Endometrium (tissue), 2 donors: ENCODE measurements at regions not wholly inside any gene's neighbourhood (a gene's known extent, or its start where the extent isn't known, plus 50 kb on each side); places are given as distances from the start of the nearest gene placed in this dataset.

Experiments used
- FAIRE-seq: peaks from 2 replicates; lab custom pipeline; 2012; peaks lifted over from hg19 to GRCh38; lab: Jason Lieb, UNC
- donor health status: control.
- donor health status: control.

DNA sequence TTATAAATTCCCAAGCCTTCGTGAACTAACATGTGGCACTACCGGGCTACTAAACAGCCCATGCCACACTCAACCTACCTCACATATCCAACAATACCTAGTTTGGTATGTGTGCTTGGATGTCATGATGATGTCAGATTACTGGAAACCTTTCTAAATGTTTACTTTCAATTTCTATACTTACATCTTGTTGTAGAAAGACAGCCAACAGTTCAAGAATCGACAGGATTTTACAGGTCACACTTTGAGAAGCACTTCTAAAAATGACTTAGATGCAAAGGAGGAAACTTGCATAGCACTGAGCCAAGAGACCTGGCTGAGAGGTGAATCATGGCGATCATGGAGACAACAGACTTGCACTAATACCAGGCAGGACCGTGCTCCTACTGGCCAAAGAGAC lies 209.9 kb downstream of the COL4A1 start:
- FAIRE-seq = no peak

- no peak for FAIRE-seq
These were observed 214.1 kb downstream of the COL4A1 start for GRCh38 chr13:110092831-110093247.

DNA sequence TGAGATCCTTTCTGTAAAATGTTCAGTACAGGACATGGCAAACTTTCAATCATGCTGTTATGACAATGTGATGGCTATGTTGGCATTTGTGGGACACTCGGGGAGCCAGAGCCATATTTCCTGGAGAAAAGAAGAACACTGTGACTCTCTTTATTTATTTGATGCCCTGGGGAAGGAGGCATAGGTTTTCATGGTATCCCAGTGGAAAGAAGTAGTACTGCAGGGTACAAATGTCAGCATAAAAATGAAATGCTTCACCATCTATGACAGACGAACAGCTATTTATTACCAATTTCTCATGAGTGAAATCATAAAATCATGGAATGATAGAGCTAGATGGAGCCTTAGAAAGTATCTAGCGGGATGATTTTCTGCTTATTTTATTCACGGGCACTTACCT lies 217.1 kb downstream of the COL4A1 start:
- FAIRE-seq = no peak

DNA sequence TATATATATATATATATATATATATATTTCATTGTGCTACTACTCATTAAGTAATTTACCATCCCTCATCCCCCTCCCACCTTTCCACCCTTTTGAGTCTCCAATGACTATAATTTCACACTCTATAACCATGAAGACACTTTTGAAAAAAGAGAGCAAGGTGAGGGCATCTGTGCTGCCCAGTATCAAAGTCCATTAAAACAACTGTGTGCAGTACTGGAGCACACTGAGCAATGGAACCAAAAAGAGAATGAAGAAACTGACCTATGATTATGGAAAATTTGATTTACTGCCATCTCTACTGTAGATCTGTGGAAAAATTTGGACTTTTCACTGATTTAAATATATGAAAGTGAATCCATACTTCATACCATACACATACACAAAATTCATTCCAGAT lies 217.9 kb downstream of the COL4A1 start:
- no peak for FAIRE-seq

DNA sequence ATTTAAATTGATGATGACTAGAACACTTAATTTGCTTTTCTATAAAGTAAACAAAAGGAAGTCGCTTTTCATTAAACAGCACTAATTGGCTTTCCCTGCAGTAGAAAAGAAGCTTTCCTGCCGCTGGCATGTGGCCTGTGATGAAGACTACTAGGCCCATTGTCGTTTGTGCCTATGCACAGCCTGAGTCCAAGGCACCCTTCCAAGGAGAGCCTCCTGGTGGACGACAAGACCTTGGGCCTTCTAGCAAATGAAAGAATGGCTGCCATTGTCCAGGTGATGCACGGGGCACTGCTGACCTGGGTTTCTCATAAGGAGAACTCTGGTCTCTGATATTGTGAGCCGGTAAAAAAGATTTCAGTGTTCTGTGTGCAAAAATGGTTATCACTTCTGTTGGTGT lies 233.0 kb downstream of the COL4A1 start:
- no peak for FAIRE-seq

GRCh38 chr13:110070511-110071120 lies 236.3 kb downstream of the COL4A1 start:
- peak; percentile 23 for FAIRE-seq

GRCh38 chr13:110070046-110070445 lies 236.9 kb downstream of the COL4A1 start:
- FAIRE-seq = no peak

- FAIRE-seq = no peak
These were observed 238.8 kb downstream of the COL4A1 start for GRCh38 chr13:110068176-110068473.

GRCh38 chr13:110067355-110068175 lies 239.4 kb downstream of the COL4A1 start:
- FAIRE-seq = no peak

DNA sequence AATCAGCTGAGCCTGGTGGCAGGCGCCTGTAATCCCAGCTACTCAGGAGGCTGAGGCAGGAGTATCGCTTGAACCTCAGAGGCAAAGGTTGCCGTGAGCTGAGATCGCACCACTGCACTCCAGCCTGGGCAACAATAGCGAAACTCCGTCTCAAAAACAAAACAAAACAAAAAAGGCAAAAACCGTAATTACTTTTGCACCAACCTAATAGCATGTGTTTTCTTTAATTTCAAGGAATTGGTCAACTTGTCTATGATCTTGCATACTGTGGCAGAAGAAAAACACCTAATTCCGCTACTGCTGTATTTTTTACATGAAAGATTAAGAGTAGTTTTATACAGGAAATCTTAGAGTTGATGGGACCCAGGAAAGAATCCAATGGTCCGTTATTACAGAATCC lies 241.2 kb downstream of the COL4A1 start:
- no peak for FAIRE-seq

GRCh38 chr13:110063490-110064421 lies 243.2 kb downstream of the COL4A1 start:
- no peak for FAIRE-seq

- FAIRE-seq = no peak
These were observed 244.0 kb downstream of the COL4A1 start for GRCh38 chr13:110062777-110063442.

- FAIRE-seq = no peak
These were observed 244.7 kb downstream of the COL4A1 start for GRCh38 chr13:110062077-110062776.

DNA sequence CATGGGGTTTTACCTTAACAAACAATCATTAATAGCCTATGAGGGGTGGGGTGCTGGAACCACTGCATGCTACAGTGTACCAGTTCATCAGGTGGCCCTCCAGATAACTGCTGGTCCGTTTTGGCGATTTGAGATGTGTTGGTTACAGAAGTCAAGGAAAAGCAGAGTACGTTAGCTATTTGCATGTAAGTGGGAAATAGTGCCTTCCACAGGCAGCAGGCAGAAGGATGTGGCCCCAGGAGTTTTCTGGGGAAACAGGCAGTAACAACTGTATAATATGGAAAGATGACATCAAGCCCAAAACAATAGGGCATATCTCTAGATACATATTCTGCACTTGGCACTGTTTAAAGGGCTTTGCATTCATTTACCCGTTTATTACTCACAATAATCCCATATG lies 245.7 kb downstream of the COL4A1 start:
- no peak for FAIRE-seq

DNA sequence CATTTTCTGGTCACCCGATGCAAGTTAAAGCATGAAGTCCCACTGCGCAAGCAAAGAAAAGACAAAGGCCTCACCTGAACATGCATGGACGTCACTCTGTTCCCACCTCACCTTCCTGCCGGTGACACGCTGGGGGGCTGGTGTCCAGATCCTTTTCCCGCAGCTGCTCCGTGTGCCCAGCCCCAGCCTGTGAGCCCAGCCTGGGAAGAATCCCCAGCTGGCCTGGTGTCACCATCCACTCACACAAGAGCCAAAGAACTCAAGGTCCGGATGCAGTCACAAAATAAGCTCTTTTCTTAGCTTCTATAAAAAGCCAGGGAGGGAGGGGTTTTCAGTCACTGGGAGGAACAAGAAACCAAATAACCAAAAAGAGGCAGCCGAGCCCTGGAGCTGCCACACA lies 249.9 kb downstream of the COL4A1 start:
- FAIRE-seq = no peak

DNA sequence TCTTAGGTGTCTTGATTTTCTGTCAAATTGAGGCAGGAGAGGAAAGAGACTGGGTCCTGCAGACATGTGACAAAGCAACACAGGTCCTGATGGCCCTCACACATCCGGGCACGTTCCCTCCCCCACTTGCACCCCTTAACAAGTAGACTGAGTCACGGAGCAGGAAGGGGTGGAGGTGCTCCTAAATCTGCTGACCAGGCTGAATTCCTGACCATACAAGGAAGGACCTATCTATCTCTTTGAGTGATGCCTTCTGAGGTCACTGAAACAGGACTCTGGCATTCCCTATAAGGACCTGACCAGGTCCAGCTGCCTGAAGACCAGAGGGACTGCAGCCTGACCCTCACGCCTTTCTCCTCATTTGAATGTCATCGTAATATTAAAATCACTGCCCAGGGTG lies 250.3 kb downstream of the COL4A1 start:
- FAIRE-seq = no peak

- no peak for FAIRE-seq
These were observed 251.9 kb downstream of the COL4A1 start for GRCh38 chr13:110055089-110055488.

GRCh38 chr13:110054041-110054440 lies 252.9 kb downstream of the COL4A1 start:
- no peak for FAIRE-seq

DNA sequence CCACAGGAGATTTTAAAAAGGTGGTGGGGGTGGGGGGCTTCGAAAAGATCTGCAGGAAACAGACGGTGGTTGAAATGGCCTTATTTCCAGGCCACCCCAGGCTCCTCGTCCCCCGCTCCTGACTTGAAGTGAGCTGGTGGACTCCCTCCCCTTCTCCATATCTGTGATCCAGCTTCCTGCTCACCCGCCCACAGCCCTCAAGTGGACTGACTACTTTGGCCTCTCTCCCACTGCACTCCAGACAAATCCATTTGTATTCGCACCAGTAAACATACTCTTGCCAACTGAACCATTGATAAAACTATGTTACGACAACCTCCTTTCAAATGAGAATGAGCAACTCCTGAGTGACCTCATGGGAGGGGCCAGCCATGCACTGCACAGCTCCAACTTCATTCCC lies 259.5 kb downstream of the COL4A1 start:
- FAIRE-seq = peak; percentile 15

- FAIRE-seq = no peak
These were observed 260.1 kb downstream of the COL4A1 start for GRCh38 chr13:110046811-110047210.

GRCh38 chr13:110045919-110046318 lies 259.5 kb upstream of the IRS2 start:
- FAIRE-seq = no peak

- FAIRE-seq = no peak
These were observed 258.8 kb upstream of the IRS2 start for GRCh38 chr13:110045202-110045601.
